ENCODE measurements at regions not wholly inside any gene's neighbourhood (a gene's known extent, or its start where the extent isn't known, plus 50 kb on each side); places are given as distances from the start of the nearest gene placed in this dataset.
"Not testable (repeated sequence)": the region's sequence is repeated elsewhere in the genome, so short reads cannot be mapped to it uniquely, and the experiment has no call there.

DNA sequence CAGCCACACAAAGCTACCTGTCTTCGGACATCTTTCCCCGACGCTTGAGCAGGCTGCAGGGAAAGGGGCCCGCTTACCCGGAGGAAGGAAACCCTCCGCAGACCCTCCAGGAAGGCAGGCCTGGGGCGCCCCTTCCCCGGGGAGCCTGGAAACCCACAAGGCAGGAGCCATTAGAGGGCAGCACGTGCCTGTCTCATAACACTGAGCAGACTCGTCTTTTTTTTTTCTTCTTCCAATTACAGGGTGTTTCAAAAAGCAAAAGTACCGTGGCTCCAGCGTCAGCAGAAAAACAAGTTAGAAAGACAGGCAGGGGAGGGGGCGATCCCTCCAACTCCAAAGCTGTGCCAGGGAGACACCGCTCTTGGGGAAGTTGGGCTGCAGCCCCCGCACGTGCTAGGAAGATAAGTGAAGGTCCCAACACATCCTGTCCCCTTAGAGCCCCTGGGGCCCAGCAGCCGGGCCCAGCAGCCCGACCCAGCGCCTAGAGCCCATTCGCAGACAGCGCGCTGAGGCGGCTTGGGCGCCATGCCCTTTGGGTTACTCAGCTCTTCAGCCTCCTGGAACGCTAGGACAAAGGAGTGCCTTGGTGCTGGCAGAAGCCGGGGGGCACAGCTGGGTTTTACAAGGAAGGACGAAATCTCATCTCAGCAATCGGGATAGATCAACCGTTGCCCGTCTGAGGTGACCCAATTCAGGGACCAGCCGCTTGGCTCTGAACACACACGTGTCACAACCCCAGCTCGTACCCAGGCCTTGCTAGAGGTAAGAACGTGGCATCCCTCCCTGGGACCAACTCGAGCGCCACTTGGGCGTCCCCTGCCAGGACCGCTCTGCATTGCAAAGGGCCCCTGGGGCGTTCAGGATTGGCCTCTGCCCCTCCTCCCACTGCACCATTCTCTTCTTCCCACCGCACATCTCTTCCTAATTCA, 136.3 kb downstream of the LY86 start:
- DNase-seq = peak; percentile 37

DNA sequence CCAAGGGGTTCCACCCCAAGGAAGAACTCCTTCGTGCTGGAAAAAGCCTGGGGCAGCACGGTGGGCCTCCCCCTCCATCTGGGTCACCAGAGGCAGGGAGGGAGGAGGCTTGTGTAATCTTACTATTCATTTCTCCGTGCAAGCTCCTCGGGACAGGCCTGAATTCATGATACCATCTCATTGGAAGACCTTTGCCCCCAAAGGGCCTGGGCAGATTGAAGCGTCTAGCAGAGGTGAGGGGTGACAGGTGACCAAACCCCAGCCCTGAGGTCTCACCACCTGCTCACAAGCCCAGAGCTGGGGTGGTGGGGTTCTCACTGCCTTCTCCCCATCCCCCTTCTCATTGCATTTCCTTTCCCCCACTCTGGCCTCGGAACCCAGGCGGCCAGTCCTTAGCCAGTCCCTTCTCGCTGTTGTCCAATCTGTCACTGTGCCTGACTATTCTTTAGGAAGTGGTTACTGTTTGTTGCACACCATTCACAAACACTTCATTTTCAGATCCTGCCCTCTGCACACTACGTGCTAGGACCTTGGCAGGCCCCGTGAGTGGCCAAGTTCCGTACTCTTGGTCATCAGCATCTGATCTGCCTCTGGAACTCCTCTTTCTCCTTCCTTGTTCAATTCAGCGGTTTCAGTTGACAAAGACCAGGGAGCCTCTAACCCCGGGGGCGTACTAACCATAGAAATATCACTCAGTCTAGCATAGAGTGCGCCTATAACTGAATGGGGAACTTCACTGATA, 137.1 kb downstream of the LY86 start:
- DNase-seq = no peak

GRCh38 chr6:6728169-6728941, 139.8 kb downstream of the LY86 start:
- no peak for DNase-seq

DNA sequence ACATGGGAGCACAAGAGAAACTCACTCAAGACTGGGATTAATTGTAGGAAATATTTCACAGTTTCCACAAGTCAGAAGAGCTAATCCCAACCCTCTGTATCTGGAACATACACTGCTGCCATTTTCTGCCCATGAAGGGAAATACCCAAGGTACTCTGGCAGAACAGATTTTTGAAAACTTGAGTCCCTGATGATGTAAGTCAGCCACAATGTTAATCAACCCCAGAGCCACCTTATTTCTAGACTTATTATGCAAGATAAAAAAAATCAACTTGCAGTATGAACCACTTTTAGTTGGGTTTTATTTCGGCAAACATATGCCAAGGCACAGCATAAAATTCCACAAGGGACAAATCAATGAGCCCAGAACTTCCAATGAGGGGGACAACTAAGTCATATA, 141.5 kb downstream of the LY86 start:
- DNase-seq = no peak

DNA sequence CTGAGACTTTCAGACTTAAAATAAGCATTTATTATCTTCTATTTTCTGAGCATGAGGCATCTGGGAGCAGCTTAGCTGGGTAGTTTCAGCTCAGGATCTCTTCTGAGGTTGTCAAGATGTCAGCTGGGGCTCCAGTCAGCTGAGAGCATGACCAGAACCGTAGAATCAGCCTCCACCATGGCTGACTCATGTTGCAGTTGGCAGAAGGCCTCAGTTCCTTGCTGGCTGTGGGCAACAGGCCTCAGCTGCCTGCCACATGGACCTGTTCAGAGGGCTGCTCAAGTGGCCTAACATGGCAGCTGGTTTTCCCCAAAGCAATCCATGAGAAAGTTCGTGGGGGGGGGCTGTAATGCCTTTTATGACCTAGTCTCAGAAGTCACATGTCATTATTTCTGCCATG, 142.3 kb downstream of the LY86 start:
- DNase-seq = no peak

- no peak for DNase-seq
Observed at GRCh38 chr6:6734479-6735465, 146.3 kb downstream of the LY86 start.

DNA sequence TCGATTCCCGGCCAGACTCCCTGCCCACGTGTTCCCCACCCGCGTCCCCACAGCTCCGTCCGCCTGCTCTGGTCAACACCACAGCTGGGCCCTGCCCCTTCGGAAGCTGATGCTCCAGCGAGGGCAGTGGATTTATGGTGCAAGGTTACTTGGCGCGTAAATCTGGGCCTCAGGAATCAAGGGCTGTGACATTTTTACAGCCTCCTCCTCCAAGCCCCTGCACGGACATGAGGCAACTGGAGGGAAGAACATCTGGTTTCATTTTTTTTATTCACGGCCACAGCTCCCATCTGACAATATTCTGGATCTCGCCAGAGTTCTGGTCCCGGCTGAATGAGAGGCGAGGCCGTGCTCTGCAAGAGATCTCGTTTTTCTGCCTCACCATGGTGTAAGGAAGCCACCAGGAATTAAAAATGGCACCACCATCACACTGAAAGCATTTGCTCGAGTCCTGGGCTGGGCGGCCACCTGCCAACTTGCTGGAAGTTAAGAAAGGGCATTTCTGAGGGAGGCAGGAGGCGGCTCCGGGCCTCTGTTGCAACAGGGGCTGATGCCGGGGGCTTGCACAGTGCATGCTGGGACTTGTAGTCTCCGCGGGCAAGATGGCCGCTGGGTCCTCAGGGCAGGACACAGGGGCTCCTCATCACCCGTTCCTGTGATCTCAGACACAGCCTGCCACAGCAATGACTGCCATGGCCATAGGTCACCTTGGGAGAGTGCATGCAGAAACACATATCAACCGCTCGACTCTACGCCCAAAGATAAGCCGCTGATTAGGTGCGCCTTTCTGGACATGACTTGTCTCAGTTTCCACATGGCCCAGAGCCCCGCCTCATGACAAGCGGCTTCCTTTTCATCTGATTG, 148.5 kb downstream of the LY86 start:
- DNase-seq = no peak

DNA sequence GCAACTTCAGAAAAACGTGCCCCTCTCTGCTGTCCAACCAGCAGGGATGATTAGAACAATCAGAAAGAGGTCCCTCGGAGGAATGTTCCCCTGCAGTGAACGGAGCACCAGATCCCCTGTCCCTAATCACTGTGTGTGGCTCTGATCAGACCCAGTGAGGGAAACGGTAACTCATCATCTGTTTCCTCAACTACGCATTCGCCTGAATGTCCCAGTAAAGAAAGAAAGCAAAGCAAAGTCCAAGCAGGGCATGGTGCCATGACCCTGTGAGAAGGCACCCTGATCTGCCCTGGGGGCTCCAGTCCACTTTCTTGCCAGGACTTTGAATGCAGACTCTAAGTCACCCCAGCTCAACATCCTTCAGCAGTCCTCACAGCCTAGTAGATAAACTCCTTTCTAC, 149.2 kb downstream of the LY86 start:
- no peak for DNase-seq

DNA sequence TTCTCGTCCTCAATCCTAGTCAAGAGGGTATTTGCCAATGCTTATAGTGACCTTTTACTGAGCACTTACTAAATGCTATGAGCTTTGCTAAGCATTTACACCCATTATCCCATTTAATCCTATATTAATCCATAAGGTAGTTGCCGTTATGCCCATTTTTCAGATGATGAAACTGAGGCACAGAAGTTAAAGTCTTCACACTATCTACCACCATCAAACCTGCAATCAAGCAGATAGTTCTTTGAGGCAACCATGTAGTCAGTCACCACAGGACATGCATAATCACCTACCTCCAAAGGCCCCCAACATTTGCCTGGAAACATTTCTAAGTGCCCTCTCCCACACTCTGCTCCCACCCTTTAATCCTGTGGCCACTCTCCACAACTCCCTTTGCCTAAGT, 149.6 kb downstream of the LY86 start:
- no peak for DNase-seq

- no peak for DNase-seq
Observed at GRCh38 chr6:6738922-6739716, 150.6 kb downstream of the LY86 start.

DNA sequence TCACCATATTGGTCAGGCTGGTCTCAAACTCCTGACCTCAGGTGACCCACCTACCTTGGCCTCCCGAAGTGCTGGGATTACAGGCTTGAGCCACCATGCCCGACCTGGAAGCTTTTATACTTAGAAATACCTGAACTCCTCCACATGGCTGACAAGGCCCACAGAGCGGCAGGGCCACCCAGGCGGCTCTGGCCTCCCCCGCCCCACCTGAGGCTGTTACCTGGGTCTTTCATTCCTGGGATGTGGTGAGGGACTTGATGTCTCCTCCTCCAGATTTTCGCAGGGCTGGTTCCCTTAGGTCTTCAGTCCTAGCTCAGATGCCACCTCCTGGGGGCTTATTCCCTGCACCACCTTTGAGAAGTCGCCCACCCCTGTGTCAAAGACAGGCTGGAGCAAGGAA, 152.1 kb downstream of the LY86 start:
- no peak for DNase-seq

DNA sequence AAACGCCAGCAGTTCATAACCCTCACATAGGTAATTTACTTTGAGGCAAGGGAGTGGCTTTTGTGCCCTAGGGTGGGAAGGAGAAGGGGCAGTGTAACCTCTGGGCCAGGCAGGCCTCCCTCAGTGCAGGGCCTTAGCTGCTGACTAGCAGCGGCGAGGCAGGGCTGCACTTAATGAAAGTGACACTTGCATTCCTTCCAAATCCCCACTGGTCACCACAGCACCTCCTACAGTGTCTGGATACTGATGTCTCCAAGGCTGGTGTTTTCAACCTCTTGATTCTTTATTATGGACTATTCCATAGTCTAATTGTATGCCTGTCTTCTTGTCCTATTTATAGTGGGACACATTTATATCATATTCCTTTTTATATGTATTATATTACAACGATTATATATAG, 152.7 kb downstream of the LY86 start:
- DNase-seq = no peak

GRCh38 chr6:6742535-6742934, 154.0 kb downstream of the LY86 start:
- DNase-seq = no peak

- DNase-seq = no peak
Observed at GRCh38 chr6:6744551-6744950, 156.0 kb downstream of the LY86 start.

GRCh38 chr6:6745637-6746332, 157.3 kb downstream of the LY86 start:
- not testable (repeated sequence) for DNase-seq

DNA sequence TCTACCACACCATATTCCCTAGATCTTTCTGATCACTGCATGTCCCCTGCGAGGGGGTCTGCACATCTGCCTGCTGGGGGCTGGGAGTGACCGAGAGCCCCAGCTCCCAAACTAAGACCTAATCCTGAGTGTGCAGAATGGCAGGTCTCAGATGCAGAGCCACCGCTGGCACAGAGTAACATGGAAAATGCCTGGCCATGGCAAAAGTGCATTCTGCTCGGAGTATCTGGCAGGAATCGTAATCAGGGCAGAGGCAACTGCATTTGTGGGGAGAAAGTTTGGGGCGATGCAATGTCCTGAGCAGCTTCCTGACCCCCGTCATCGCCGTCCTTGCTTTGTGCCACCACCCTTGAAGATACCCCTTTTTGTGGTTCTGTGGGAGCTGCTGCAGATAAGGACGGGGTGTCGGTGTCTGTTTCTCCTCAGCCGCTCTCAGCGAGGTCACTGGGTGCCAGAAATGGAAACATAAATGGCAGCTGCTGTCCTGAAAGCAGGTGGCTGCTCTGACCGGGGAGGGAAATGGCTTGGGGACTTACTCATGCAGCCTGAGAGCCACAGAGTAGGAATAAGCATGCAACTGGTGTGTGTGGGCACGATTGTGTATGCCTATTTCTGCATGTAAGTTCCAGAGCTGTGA, 157.9 kb downstream of the LY86 start:
- DNase-seq = no peak

GRCh38 chr6:6746970-6747338, 158.4 kb downstream of the LY86 start:
- no peak for DNase-seq

DNA sequence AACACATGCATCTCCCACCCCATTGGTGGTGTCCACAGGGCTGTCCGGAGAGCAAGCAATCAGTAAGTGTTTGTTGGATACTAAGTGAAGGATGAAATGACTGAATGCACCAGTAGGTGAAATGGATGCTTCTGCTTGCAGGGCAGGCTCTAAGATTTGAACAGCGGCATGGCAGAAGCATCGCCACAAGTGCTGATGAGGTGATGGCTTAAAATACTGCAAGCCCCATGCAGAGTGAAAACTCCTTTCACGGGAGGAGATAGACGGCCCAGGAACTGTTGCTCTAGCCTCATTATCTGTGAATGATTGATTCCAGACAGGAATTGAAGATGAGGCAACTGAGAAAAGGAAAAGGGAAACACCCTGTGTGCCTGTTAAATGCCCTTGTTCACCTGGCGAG, 158.9 kb downstream of the LY86 start:
- no peak for DNase-seq

GRCh38 chr6:6748001-6748400, 159.5 kb downstream of the LY86 start:
- DNase-seq = no peak
